ENCODE measurements at regions not wholly inside any gene's neighbourhood (a gene's known extent, or its start where the extent isn't known, plus 50 kb on each side); places are given as distances from the start of the nearest gene placed in this dataset.

DNA sequence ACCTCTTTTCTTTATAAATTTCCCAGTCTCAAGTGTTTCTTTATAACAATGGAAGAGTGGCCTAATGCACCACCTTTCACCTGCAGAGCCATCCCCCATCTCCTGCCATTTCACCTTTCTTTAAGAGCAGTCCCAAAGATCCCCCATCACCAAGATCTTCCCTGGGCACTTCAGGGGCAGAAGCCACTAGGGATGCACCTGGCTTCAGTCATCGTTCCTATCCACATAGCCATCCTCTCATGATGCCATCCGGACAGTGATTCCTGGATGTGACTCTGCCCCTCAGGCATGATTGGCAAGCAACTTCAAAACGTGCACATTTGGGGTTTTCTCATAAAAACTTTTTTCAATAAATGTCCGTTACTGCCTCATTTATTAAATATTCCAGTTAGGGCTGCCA lies 225.9 kb downstream of the TBXT start:
- TF ChIP-seq POLR2A (IDR thresholded peaks at IDR 0.05; ENCODE audit: low read depth) = no peak
- no peak for TF ChIP-seq POLR2AphosphoS5 (IDR thresholded peaks at IDR 0.05)
- TF ChIP-seq, protein P1, sequence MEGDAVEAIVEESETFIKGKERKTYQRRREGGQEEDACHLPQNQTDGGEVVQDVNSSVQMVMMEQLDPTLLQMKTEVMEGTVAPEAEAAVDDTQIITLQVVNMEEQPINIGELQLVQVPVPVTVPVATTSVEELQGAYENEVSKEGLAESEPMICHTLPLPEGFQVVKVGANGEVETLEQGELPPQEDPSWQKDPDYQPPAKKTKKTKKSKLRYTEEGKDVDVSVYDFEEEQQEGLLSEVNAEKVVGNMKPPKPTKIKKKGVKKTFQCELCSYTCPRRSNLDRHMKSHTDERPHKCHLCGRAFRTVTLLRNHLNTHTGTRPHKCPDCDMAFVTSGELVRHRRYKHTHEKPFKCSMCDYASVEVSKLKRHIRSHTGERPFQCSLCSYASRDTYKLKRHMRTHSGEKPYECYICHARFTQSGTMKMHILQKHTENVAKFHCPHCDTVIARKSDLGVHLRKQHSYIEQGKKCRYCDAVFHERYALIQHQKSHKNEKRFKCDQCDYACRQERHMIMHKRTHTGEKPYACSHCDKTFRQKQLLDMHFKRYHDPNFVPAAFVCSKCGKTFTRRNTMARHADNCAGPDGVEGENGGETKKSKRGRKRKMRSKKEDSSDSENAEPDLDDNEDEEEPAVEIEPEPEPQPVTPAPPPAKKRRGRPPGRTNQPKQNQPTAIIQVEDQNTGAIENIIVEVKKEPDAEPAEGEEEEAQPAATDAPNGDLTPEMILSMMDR (IDR thresholded peaks at IDR 0.05) = no peak

Measured in esophagus muscularis mucosa (tissue), 3 donors.